Breast epithelium (tissue), 3 donors: ENCODE measurements at regions not wholly inside any gene's neighbourhood (a gene's known extent, or its start where the extent isn't known, plus 50 kb on each side); places are given as distances from the start of the nearest gene placed in this dataset.

Source experiments
- POLR2A ChIP-seq: fragments of 450-650 bp; IDR thresholded peaks from one replicate; pipeline ENCODE4 v1.6.1; 2016; ENCODE audit warnings: antibody characterized with exemption, mild to moderate bottlenecking, moderate library complexity
- POLR2AphosphoS5 ChIP-seq, 3 donors: sonication (generic); formaldehyde crosslinking; IDR thresholded peaks; one replicate each; pipeline ENCODE4 v1.6.1; 2017; ENCODE audit warnings: antibody characterized with exemption in 3 of 3
- TF ChIP-seq, protein P1 (sequence below), 3 donors: fragments of 450-650 bp; IDR thresholded peaks; one replicate each; pipeline ENCODE4 v1.5.1; 2016 to 2017; ENCODE audit warnings: antibody characterized with exemption in 3 of 3, mild to moderate bottlenecking in 3 of 3, moderate library complexity in 3 of 3

DNA sequence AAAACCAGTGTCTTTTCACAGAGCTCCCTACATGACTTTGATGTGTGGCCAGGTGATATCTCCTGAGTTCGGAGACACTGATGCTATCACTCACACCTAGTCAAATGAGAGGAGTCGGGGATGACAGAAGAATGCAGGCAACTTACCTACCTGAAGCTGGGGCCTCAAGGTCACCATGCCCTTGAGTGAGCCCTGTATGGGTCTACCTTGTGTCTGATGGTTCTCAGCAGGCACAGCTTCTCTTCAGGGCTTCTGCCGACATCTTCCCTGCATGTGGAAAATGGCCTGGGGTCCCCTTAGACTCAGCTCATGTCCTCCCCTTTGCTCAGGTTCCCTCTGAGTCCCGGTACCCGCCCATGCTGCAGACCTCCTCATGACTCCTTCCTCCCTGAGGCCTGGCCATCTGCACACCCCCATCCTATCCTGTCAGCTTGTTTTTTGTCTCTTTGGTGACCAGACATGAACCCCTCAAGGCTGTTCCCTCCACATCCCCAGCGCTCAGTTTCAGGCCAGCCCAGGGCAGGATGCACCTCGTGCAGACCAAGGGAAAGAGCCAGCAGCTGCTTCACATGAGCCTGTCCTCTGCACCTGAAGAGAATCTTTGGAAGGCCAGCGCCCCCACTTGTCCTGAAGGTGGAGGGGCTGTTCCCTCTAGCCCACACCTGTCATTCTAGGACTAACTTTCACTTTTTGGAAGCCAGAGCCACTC, 74.6 kb upstream of the GDF10 start:
- no peak for TF ChIP-seq POLR2AphosphoS5 (IDR thresholded peaks at IDR 0.05)
- TF ChIP-seq, protein P1, sequence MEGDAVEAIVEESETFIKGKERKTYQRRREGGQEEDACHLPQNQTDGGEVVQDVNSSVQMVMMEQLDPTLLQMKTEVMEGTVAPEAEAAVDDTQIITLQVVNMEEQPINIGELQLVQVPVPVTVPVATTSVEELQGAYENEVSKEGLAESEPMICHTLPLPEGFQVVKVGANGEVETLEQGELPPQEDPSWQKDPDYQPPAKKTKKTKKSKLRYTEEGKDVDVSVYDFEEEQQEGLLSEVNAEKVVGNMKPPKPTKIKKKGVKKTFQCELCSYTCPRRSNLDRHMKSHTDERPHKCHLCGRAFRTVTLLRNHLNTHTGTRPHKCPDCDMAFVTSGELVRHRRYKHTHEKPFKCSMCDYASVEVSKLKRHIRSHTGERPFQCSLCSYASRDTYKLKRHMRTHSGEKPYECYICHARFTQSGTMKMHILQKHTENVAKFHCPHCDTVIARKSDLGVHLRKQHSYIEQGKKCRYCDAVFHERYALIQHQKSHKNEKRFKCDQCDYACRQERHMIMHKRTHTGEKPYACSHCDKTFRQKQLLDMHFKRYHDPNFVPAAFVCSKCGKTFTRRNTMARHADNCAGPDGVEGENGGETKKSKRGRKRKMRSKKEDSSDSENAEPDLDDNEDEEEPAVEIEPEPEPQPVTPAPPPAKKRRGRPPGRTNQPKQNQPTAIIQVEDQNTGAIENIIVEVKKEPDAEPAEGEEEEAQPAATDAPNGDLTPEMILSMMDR (IDR thresholded peaks at IDR 0.05), result no peak
- no peak for TF ChIP-seq POLR2A
